DMS 273 (cell line): ENCODE measurements at regions not wholly inside any gene's neighbourhood (a gene's known extent, or its start where the extent isn't known, plus 50 kb on each side); places are given as distances from the start of the nearest gene placed in this dataset.

ENCODE experiments used
- DNase-seq: peaks from one replicate; lab custom pipeline; 2025; ENCODE audit not compliant: unreplicated experiment; lab: John Stamatoyannopoulos, UW

- DNase-seq: no peak
Measured at GRCh38 chr13:31675440-31675953, 63.8 kb upstream of the RXFP2 start.

- DNase-seq: no peak
Measured at GRCh38 chr13:31681133-31681532, 58.2 kb upstream of the RXFP2 start.

GRCh38 chr13:31684466-31684865 is 54.9 kb upstream of the RXFP2 start:
- DNase-seq: no peak

GRCh38 chr13:31686670-31687425 is 52.5 kb upstream of the RXFP2 start:
- DNase-seq: no peak
